B cell (primary cell): ENCODE measurements at regions not wholly inside any gene's neighbourhood (a gene's known extent, or its start where the extent isn't known, plus 50 kb on each side); places are given as distances from the start of the nearest gene placed in this dataset.

Experiments used
- ATAC-seq: fragments of 200-7000 bp; cut with Tn5 transposase; one replicate; pipeline ENCODE4 v1.10.0; 2021; ENCODE audit warnings: low read depth, mild to moderate bottlenecking, moderate number of reproducible peaks, moderate library complexity
- CTCF ChIA-PET: fragments of 350-600 bp; sonication (Branson Sonifier 250); formaldehyde crosslinking; loops from one replicate; lab custom pipeline; 2021; ENCODE audit warnings: antibody characterized with exemption, inconsistent platforms; lab: Charles Lee
- POLR2A ChIA-PET: fragments of 350-600 bp; sonication (Branson Sonifier 250); formaldehyde crosslinking; loops from one replicate; lab custom pipeline; 2021; ENCODE audit warnings: antibody characterized with exemption; lab: Charles Lee
- DNase-seq: peaks from one replicate; pipeline ENCODE4 v3.0.0; 2013
- H2AFZ ChIP-seq: 2 replicates; pipeline ENCODE4 v1.6.1; 2012; ENCODE audit warnings: mild to moderate bottlenecking, low read depth, low read length; ENCODE audit not compliant: insufficient read depth, poor library complexity, severe bottlenecking
- H3K27ac ChIP-seq, 2 donors: 1 replicate in 1 of 2; 2 replicates in 1 of 2; pipeline ENCODE4 v1.5.1; 2012 to 2013; ENCODE audit warnings: low read length in 2 of 2, mild to moderate bottlenecking in 2 of 2, moderate library complexity in 1 of 2
- H3K27me3 ChIP-seq, 4 experiments: fragments of 200-600 bp in 1 of 4; sonication (generic) in 1 of 4; replicated peaks in 1 of 4; 1 replicate in 2 of 4; 2 replicates in 2 of 4; pipeline versions ENCODE4 v1.6.1 to v1.7.0; 2013 to 2016; ENCODE audit warnings: low read length in 3 of 4, mild to moderate bottlenecking in 2 of 4, mixed read lengths in 1 of 4, moderate library complexity in 1 of 4; ENCODE audit not compliant: insufficient read depth in 4 of 4, control insufficient read depth in 3 of 4; ENCODE audit errors: control extremely low read depth in 1 of 4
- H3K36me3 ChIP-seq, 2 experiments: replicated peaks in 1 of 2; 1 replicate in 1 of 2; 2 replicates in 1 of 2; pipeline versions ENCODE4 v1.6.1 to v1.7.1; 2013; ENCODE audit warnings: low read length in 1 of 2; ENCODE audit not compliant: insufficient read depth in 2 of 2, control insufficient read depth in 1 of 2; ENCODE audit errors: control extremely low read depth in 1 of 2, extremely low read depth in 1 of 2
- H3K4me1 ChIP-seq, 2 donors: fragments of 200-600 bp in 1 of 2; sonication (generic) in 1 of 2; 1 replicate in 1 of 2; 2 replicates in 1 of 2; pipeline versions ENCODE4 v1.5.1 to v1.6.1; 2013 to 2017; ENCODE audit warnings: low read length in 2 of 2; ENCODE audit not compliant: control insufficient read depth in 2 of 2, insufficient read depth in 2 of 2
- H3K4me2 ChIP-seq: replicated peaks from 2 replicates; pipeline ENCODE3; 2012; ENCODE audit warnings: mild to moderate bottlenecking, low read depth, low read length; ENCODE audit not compliant: poor library complexity, severe bottlenecking
- H3K4me3 ChIP-seq, 5 experiments: fragments of 200-600 bp in 1 of 5; sonication (generic) in 1 of 5; 1 replicate in 3 of 5; 2 replicates in 2 of 5; pipeline versions ENCODE4 v1.5.1 to v1.7.0; 2011 to 2016; ENCODE audit warnings: low read length in 4 of 5, mild to moderate bottlenecking in 4 of 5, low read depth in 2 of 5, control low read depth in 1 of 5, moderate library complexity in 1 of 5; ENCODE audit not compliant: insufficient read depth in 1 of 5; ENCODE audit errors: control extremely low read depth in 1 of 5, extremely low read depth in 1 of 5
- H3K79me2 ChIP-seq: fragments of 200-600 bp; sonication (generic); one replicate; pipeline ENCODE4 v1.6.0; 2016; ENCODE audit warnings: low read length; ENCODE audit not compliant: control insufficient read depth, insufficient read depth
- H3K9ac ChIP-seq: fragments of 200-600 bp; sonication (generic); 2 replicates; pipeline ENCODE4 v1.6.1; 2017; ENCODE audit warnings: mild to moderate bottlenecking, low read length, moderate library complexity
- H3K9me3 ChIP-seq, 3 donors: one replicate each; pipeline versions ENCODE4 v1.6.1 to v1.7.1; 2013; ENCODE audit warnings: low read length in 2 of 3; ENCODE audit not compliant: control insufficient read depth in 2 of 3, insufficient read depth in 1 of 3; ENCODE audit errors: control extremely low read depth in 1 of 3
- H4K20me1 ChIP-seq: 2 replicates; pipeline ENCODE4 v1.6.0; 2012; ENCODE audit warnings: mild to moderate bottlenecking, low read length; ENCODE audit not compliant: insufficient read depth, control insufficient read depth, poor library complexity, severe bottlenecking
- H3K27ac Mint-ChIP-seq: one replicate; pipeline ENCODE4 v1.8.0; 2021; ENCODE audit warnings: mixed read lengths
- H3K27me3 Mint-ChIP-seq: one replicate; pipeline ENCODE4 v1.8.0; 2021; ENCODE audit warnings: mixed read lengths
- H3K4me1 Mint-ChIP-seq: one replicate; pipeline ENCODE4 v1.8.0; 2021; ENCODE audit warnings: mixed read lengths
- H3K4me3 Mint-ChIP-seq: one replicate; pipeline ENCODE4 v1.8.0; 2021; ENCODE audit warnings: mixed read lengths
- H3K9me3 Mint-ChIP-seq: one replicate; pipeline ENCODE4 v1.8.0; 2022; ENCODE audit warnings: mixed read lengths; ENCODE audit not compliant: insufficient read depth
- CTCF ChIP-seq: fragments of 200-600 bp; IDR thresholded peaks from one replicate; pipeline ENCODE4 v1.8.0; 2022; ENCODE audit warnings: antibody characterized with exemption, mild to moderate bottlenecking
- EZH2 ChIP-seq: IDR thresholded peaks from 2 replicates; pipeline ENCODE4 v1.6.1; 2012; ENCODE audit warnings: borderline replicate concordance, low read depth, mild to moderate bottlenecking, moderate library complexity, low read length; ENCODE audit not compliant: insufficient read depth, poor library complexity, severe bottlenecking
- WGBS: methylation state at CpG from one replicate; pipeline ENCODE4 v1.1.5; 2013; ENCODE audit warnings: missing lambda C conversion rate; ENCODE audit not compliant: insufficient coverage; 5-methylcytosine and 5-hydroxymethylcytosine counted together
- intact Hi-C: fragments of 100-400 bp; cut with micrococcal nuclease; formaldehyde crosslinking; loops from one replicate; pipeline ENCODE4 v1.10.0; 2022

GRCh38 chr1:227447531-227447990 lies 115.8 kb upstream of the ZNF678 start:
- intact Hi-C loops: no loop called here
- ChIA-PET POLR2A (no interaction called here), CTCF (no interaction called here)
- Mint-ChIP-seq H3K27ac (no peak overlapping the region), H3K4me3 (no peak overlapping the region), H3K27me3 (peaks cover 26% of the 10 kb centered on the region), H3K4me1 (no peaks in the 10 kb centered on the region), H3K9me3 (no peaks in the 10 kb centered on the region)
- no peak for ATAC-seq
- H4K20me1 ChIP-seq: no peaks in the 10 kb centered on the region
- no peak overlapping the region for H2AFZ ChIP-seq
- no peak overlapping the region for H3K4me3 ChIP-seq
- H3K4me1 ChIP-seq: no peaks in the 10 kb centered on the region
- 63% methylated on average over 19 of the region's 25 CpGs for WGBS
- H3K27me3 ChIP-seq: peaks cover 0 to 9% (median 0%) of the 10 kb centered on the region in 4 experiments
- H3K79me2 ChIP-seq: no peaks in the 10 kb centered on the region
- H3K36me3 ChIP-seq: no peaks in the 10 kb centered on the region
- H3K9me3 ChIP-seq: no peaks in the 10 kb centered on the region
- no peak overlapping the region for H3K9ac ChIP-seq
- DNase-seq: no peak
- no peak overlapping the region for H3K27ac ChIP-seq
- no peak for TF ChIP-seq EZH2
- no peak overlapping the region for H3K4me2 ChIP-seq

- Mint-ChIP-seq H3K4me1 (no peaks in the 10 kb centered on the region), H3K27ac (no peak overlapping the region), H3K9me3 (no peaks in the 10 kb centered on the region), H3K4me3 (no peak overlapping the region), H3K27me3 (peaks cover 29% of the 10 kb centered on the region)
- DNase-seq (no peak), ATAC-seq (no peak)
- no peaks in the 10 kb centered on the region for H3K4me1 ChIP-seq
- H3K4me3 ChIP-seq: no peak overlapping the region
- H3K27me3 ChIP-seq: peaks cover 0 to 5% (median 0%) of the 10 kb centered on the region in 4 experiments
- no peak overlapping the region for H2AFZ ChIP-seq
- H3K4me2 ChIP-seq: no peak overlapping the region
- POLR2A ChIA-PET: no interaction called here
- H4K20me1 ChIP-seq: no peaks in the 10 kb centered on the region
- no peaks in the 10 kb centered on the region for H3K36me3 ChIP-seq
- H3K9ac ChIP-seq: no peak overlapping the region
- no peaks in the 10 kb centered on the region for H3K79me2 ChIP-seq
- no peaks in the 10 kb centered on the region for H3K9me3 ChIP-seq
- CTCF ChIA-PET: no interaction called here
- H3K27ac ChIP-seq: no peak overlapping the region
- intact Hi-C loops: no loop called here
- no CpG with 5 or more reads among the region's 2 CpGs for WGBS
- TF ChIP-seq CTCF: no peak
- TF ChIP-seq EZH2: no peak
Measured at GRCh38 chr1:227445746-227446145, 117.6 kb upstream of the ZNF678 start.
